ENCODE measurements at regions not wholly inside any gene's neighbourhood (a gene's known extent, or its start where the extent isn't known, plus 50 kb on each side); places are given as distances from the start of the nearest gene placed in this dataset.

DNA sequence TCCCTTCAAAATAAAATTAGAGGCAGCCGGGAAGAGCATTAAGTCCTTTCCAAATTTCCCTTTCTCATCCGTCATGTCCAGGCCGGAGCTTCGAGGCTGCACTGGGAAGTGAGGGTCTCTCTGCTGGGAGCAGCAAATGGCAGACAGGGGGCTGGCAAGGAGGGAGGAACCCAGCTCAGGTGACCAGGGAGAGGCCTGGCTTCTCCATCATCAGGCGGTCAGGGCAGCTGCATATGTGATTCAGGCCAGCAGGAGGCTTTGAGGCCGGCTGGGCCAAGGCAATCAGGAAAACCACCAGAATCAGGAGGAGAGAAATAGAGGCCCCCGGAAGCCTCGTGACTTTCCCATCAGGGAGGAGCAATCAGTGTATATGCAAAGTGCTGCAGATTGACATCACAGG is 85.0 kb upstream of the RPL38 start (continued):
- no peak for TF ChIP-seq MTF2 (CRISPR knock-in tag; IDR thresholded peaks at IDR 0.05; ENCODE audit: borderline replicate concordance)
- TF ChIP-seq ZNF878 (CRISPR knock-in tag; IDR thresholded peaks at IDR 0.05), result no peak
- TF ChIP-seq, protein P1, sequence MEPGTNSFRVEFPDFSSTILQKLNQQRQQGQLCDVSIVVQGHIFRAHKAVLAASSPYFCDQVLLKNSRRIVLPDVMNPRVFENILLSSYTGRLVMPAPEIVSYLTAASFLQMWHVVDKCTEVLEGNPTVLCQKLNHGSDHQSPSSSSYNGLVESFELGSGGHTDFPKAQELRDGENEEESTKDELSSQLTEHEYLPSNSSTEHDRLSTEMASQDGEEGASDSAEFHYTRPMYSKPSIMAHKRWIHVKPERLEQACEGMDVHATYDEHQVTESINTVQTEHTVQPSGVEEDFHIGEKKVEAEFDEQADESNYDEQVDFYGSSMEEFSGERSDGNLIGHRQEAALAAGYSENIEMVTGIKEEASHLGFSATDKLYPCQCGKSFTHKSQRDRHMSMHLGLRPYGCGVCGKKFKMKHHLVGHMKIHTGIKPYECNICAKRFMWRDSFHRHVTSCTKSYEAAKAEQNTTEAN (CRISPR knock-in tag; conservative IDR thresholded peaks at IDR 0.05), result no peak
- no peak for TF ChIP-seq SRF (IDR thresholded peaks at IDR 0.05; ENCODE audit: low read depth, low read length)
- TF ChIP-seq EEA1 (CRISPR knock-in tag; IDR thresholded peaks at IDR 0.05; ENCODE audit: borderline replicate concordance), result no peak
- TF ChIP-seq ZNF891 (CRISPR knock-in tag; IDR thresholded peaks at IDR 0.05), result no peak
- TF ChIP-seq PHF21A (CRISPR knock-in tag; IDR thresholded peaks at IDR 0.05), result no peak
- no peak for TF ChIP-seq RAD21 (CRISPR knock-in tag; IDR thresholded peaks at IDR 0.05)

DNA sequence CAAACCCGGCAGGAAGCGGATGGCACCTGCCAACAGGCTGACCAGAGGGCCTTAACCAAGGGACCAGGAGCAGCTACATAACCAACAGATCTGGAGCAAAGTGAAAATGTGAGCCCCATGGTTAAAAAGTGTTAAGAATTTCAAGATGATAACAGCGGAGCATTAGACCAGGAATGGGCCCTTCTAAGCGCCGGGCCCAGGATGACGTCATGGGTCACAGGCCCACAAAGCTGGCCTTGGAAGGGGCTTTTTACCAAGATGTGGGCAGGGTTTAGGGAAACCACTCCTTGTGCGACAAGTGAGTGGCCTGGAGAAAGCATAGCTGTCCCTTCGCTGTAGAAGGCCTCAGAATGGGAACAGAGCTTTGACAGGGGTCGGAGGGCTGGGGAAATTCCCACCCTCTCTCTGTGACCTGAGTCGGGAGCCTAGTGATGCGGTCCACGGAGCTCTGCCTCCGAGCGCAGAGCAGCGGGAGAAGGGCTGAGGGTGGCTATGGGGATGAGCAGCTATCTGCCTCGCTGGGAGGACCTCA is 84.4 kb upstream of the RPL38 start:
- no peaks in the 10 kb centered on the region for H3K36me3 ChIP-seq (replicated peaks in 1 of 2; ENCODE audit: control insufficient read depth in 1 of 2, insufficient read depth in 2 of 2, low read length in 2 of 2)
- POLR2A ChIA-PET, result no interaction called here
- no peak overlapping the region for H3K9ac ChIP-seq (ENCODE audit: insufficient read depth, low read depth, low read length)
- TF ChIP-seq ATF7 (IDR thresholded peaks at IDR 0.05) (peak; percentile 99), ATF7 (CRISPR knock-in tag; IDR thresholded peaks at IDR 0.05) (no peak), CREB1 (IDR thresholded peaks at IDR 0.05) (peak; percentile 93), CREB1 (CRISPR knock-in tag; IDR thresholded peaks at IDR 0.05) (no peak), ZNF777 (CRISPR knock-in tag; IDR thresholded peaks at IDR 0.05) (no peak)
- H3K4me3 ChIP-seq (replicated peaks in 1 of 3; ENCODE audit: insufficient read depth in 1 of 3, low read depth in 2 of 3, low read length in 3 of 3), result no peak overlapping the region
- no peak overlapping the region for H2AFZ ChIP-seq (ENCODE audit: low read length)
- ATAC-seq, result no peak; the same call in 2 of the 3 replicates
- FAIRE-seq, result no peak
- no peaks in the 10 kb centered on the region for H3K79me2 ChIP-seq (ENCODE audit: insufficient read depth, low read length)
- H3K27ac ChIP-seq (ENCODE audit: extremely low read length, insufficient read depth, low read length), result no peak overlapping the region
- H3K9me3 ChIP-seq (ENCODE audit: low read length), result no peaks in the 10 kb centered on the region
- no peak for DNase-seq (ENCODE audit: low spot score)
- peaks cover 23 to 70% of the 10 kb centered on the region in 2 experiments for H3K27me3 ChIP-seq (ENCODE audit: control insufficient read depth in 1 of 2, insufficient read depth in 2 of 2, low read length in 2 of 2)
- BruUV-seq (replicated peaks), result no TSS peak
- in situ Hi-C loops (cut with HindIII; ENCODE audit: extremely low pct_ligation_motif_present, low pct_unique_long_range_greater_than_20kb) (no loop called here), intact Hi-C loops (cut with micrococcal nuclease; ENCODE audit: unreplicated experiment) (no loop called here)
- CTCF ChIA-PET (ENCODE audit: low intra/inter-chr PET ratio, low total read pairs), result no interaction called here
- H3K4me2 ChIP-seq (ENCODE audit: low read depth, low read length), result no peak overlapping the region
- 29% methylated on average over 16 of the region's 16 CpGs for WGBS (ENCODE audit: low lambda C conversion rate)
- H4K20me1 ChIP-seq (ENCODE audit: insufficient read depth, low read length), result no peaks in the 10 kb centered on the region
- no peaks in the 10 kb centered on the region for H3K4me1 ChIP-seq (ENCODE audit: insufficient read depth, low read length)

Data from HepG2 (cell line).